Adrenal gland (tissue), 9 donors: ENCODE measurements at regions not wholly inside any gene's neighbourhood (a gene's known extent, or its start where the extent isn't known, plus 50 kb on each side); places are given as distances from the start of the nearest gene placed in this dataset.

ENCODE experiments used
- DNase-seq, 7 donors: peaks; one replicate each; pipeline ENCODE4 v3.0.0-alpha.2; 2019 to 2020
- H3K27ac ChIP-seq, 5 donors: fragments of 200-600 bp; sonication (generic) in 4 of 5; 1 replicate in 3 of 5; 2 replicates in 2 of 5; pipeline versions ENCODE4 v1.5.1 to v1.8.0; 2016 to 2020; ENCODE audit warnings: mild to moderate bottlenecking in 1 of 5
- H3K27me3 ChIP-seq: fragments of 200-600 bp; 2 replicates; pipeline ENCODE4 v1.8.0; 2021
- H3K36me3 ChIP-seq, 2 donors: fragments of 200-600 bp; replicated peaks in 1 of 2; 1 replicate in 1 of 2; 2 replicates in 1 of 2; pipeline versions ENCODE4 v1.5.1 to v1.8.0; 2018 to 2022
- H3K4me1 ChIP-seq, 2 donors: fragments of 200-600 bp; replicated peaks in 1 of 2; 1 replicate in 1 of 2; 2 replicates in 1 of 2; pipeline versions ENCODE4 v1.5.1 to v1.8.0; 2018 to 2021
- H3K4me3 ChIP-seq, 4 donors: fragments of 200-600 bp; sonication (generic) in 3 of 4; one replicate each; pipeline ENCODE4 v1.5.1; 2016 to 2018
- H3K9me3 ChIP-seq, 3 donors: fragments of 200-600 bp; sonication (generic) in 1 of 3; replicated peaks in 1 of 3; 1 replicate in 2 of 3; 2 replicates in 1 of 3; pipeline versions ENCODE4 v1.5.1 to v1.8.0; 2016 to 2021
- CTCF ChIP-seq, 6 experiments: fragments of 450-650 bp in 4 of 6; fragments of 200-600 bp in 2 of 6; sonication (generic) in 1 of 6; IDR thresholded peaks; 1 replicate in 5 of 6; 2 replicates in 1 of 6; pipeline versions ENCODE4 v1.5.1 to v1.8.0; 2016 to 2021; ENCODE audit warnings: antibody characterized with exemption in 6 of 6, mild to moderate bottlenecking in 2 of 6, moderate library complexity in 1 of 6
- POLR2A ChIP-seq, 2 donors: fragments of 450-650 bp; IDR thresholded peaks; one replicate each; pipeline ENCODE4 v1.6.1; 2017; ENCODE audit warnings: antibody characterized with exemption in 2 of 2, mild to moderate bottlenecking in 2 of 2, moderate library complexity in 1 of 2
- WGBS, 4 donors: extraction: QIAGEN DNeasy Blood & Tissue Kit in 2 of 4; methylation state at CpG; one replicate each; pipeline versions ENCODE4 v1.1.5 to v1.1.7; 2013 to 2017; 5-methylcytosine and 5-hydroxymethylcytosine counted together
- intact Hi-C, 2 donors: fragments of 100-400 bp; cut with DNase I; formaldehyde crosslinking; loops; one replicate each; pipeline versions ENCODE4 v1.14.1 to v1.15.0; 2022 to 2023
- donor health status: healthy with polysubstance abuse.
- donor health status: Bipolar disorder and iron deficiency.
- donor health status: DM: yes; HTN: yes; CAD: no.
- donor health status: DM: no; HTN: no; CAD: no.
- donor health status: DM: no; HTN: no; CAD: no.

- intact Hi-C loops: loop anchor here in 1 of 2 donors (5.0 kb wide), 1 partner anchor 177 kb away; no protein-coding TSS in a partner anchor
- no peak for TF ChIP-seq CTCF (IDR thresholded peaks at IDR 0.05)
- TF ChIP-seq POLR2A (IDR thresholded peaks at IDR 0.05): no peak
- no peaks in the 10 kb centered on the region for H3K4me1 ChIP-seq
- no peaks in the 10 kb centered on the region for H3K36me3 ChIP-seq
- WGBS, 4 donors: 77 to 83% (median 82%) methylated on average over 19 to 20 of the region's 20 CpGs
- no peak overlapping the region for H3K27ac ChIP-seq
- H3K4me3 ChIP-seq: no peak overlapping the region
- DNase-seq: peak in 1 of 7 donors; percentile 6
- H3K9me3 ChIP-seq: no peaks in the 10 kb centered on the region
- peaks cover 4% of the 10 kb centered on the region for H3K27me3 ChIP-seq
These were observed 95.8 kb downstream of the IRF8 start for GRCh38 chr16:85994492-85995490.

DNA sequence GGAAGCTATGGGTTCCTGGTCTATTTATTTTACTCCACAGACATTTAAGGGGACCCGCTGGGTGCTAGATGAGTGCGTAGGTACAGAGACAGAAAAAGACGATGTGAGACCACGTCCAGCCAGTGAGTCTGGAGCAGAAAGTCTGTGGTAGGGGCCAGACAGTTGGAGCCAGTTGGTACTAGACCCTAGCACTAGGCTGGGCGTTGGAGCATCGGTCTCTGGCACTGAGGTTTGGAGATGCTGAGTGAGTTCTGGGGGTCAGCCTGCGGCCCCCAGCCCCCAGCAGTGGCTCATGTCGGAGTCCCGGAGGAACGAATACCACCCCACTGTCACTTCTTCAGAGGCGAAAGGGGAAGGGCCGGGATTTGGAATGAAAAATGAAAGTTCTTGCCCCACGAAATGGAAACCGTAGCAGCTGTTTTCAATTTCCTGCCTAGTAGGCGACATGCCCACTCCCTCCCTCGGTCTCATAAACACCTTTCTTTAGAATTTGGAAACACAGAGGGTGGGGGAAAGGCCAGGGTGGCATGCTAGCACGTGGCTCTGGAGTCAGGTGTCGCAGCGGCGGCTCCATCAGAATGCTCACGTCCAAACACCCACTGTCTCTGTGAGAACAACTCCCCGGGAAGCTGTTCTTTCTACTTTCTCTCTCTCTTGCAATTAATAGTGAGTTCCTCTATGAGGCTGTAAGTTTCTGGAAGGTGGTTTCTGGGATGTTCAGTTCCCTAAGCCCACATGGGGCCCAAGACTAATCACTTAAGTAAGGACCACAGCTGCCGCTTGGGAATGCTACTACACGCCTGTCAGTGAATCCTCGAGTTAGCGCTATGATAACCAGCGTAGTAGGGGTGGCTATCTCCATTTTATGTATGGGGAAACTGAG is 96.8 kb downstream of the IRF8 start:
- TF ChIP-seq POLR2A (IDR thresholded peaks at IDR 0.05): no peak
- DNase-seq: peak in 1 of 7 donors; percentile 42
- intact Hi-C loops: loop anchor here in 1 of 2 donors (5.0 kb wide), 1 partner anchor 178 kb away; no protein-coding TSS in a partner anchor
- no peaks in the 10 kb centered on the region for H3K36me3 ChIP-seq
- no peaks in the 10 kb centered on the region for H3K27me3 ChIP-seq
- H3K27ac ChIP-seq: no peak overlapping the region
- H3K4me3 ChIP-seq: no peak overlapping the region
- H3K4me1 ChIP-seq: no peaks in the 10 kb centered on the region
- WGBS, 4 donors: 63 to 79% (median 66%) methylated on average over 24 to 27 of the region's 27 CpGs
- H3K9me3 ChIP-seq: no peaks in the 10 kb centered on the region

DNA sequence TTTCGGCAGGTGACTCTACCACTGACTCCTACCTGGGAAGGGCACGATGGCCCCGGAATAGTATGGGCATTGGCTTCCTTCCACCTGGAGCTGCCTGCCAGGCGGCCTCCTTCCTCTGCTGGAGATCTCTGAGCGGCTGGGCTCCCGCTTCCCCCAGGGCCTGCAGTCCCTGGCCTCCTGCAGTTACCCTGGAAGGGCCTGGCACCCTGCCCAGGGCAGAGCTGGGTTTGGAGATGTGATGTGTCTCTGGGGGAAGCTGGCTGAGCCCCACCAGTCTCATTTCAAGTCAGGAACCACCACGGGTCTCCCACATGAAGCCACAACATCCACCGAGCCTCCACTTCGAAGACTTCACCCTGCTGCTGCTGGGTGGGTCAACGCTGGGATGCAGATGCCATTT is 97.9 kb downstream of the IRF8 start:
- TF ChIP-seq POLR2A (IDR thresholded peaks at IDR 0.05) (no peak), CTCF (IDR thresholded peaks at IDR 0.05) (no peak)
- H3K27ac ChIP-seq: no peak overlapping the region
- no peaks in the 10 kb centered on the region for H3K9me3 ChIP-seq
- no peak overlapping the region for H3K4me3 ChIP-seq
- H3K36me3 ChIP-seq: no peaks in the 10 kb centered on the region
- intact Hi-C loops: loop anchor here in 1 of 2 donors (5.0 kb wide), 1 partner anchor 180 kb away; no protein-coding TSS in a partner anchor
- no peaks in the 10 kb centered on the region for H3K27me3 ChIP-seq
- H3K4me1 ChIP-seq: no peaks in the 10 kb centered on the region
- WGBS, 4 donors: 67 to 100% (median 79%) methylated on average over 1 to 10 of the region's 10 CpGs
- DNase-seq: peak in 2 of 7 donors; percentile 4 to 14

DNA sequence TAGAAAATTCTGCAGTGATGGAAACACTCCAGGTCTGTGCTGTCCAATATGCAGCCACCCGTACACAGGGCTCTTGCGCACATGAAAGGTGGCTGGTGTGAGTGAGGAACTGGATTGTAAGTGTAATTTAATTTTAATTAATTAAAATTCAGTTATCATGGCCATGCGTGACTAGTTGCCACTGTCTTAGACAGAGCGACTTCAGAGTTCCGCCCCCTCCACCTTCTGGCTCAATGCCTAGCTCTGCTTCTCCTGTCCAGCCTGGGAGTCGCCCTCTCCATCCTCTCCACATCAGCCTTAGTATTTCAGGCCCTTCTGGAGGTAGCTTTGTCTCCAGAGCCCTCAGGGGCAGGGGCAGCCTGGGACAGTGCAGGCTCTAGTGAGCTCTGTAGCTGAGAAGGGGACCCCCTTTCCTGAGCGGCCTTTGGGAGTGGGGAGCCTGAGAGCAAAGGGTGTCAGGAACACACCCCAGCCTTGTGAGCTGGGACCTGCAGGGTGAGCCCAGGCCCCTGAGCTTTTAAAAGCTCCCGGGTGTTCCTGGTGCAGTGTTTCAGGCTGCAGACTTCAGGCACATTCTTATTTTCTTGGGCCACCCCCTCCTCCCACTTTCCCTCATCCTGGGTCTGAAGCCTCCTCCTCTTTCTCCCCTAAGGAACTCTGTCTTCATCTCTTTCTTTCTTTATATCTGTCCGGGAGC is 99.4 kb downstream of the IRF8 start:
- Histone ChIP-seq H3K27ac (no peak overlapping the region), H3K4me3 (no peak overlapping the region), H3K9me3 (no peaks in the 10 kb centered on the region), H3K4me1 (no peaks in the 10 kb centered on the region), H3K27me3 (no peaks in the 10 kb centered on the region), H3K36me3 (no peaks in the 10 kb centered on the region)
- intact Hi-C loops: loop anchor here in 1 of 2 donors (5.0 kb wide), 1 partner anchor 181 kb away; no protein-coding TSS in a partner anchor
- no peak for TF ChIP-seq POLR2A (IDR thresholded peaks at IDR 0.05)
- no peak for TF ChIP-seq CTCF (IDR thresholded peaks at IDR 0.05)
- WGBS, 4 donors: 71 to 82% (median 76%) methylated on average over 9 of the region's 9 CpGs
- DNase-seq: peak in 2 of 7 donors; percentile 1 to 36
